A172 (cell line): ENCODE measurements at regions not wholly inside any gene's neighbourhood (a gene's known extent, or its start where the extent isn't known, plus 50 kb on each side); places are given as distances from the start of the nearest gene placed in this dataset.

Experiments used
- DNase-seq: peaks from one replicate; pipeline ENCODE4 v3.0.0-alpha.2; 2015; ENCODE audit warnings: low spot score

- no peak for DNase-seq
These were observed 333.0 kb downstream of the SEC14L1 start for GRCh38 chr17:77473615-77474226.

- DNase-seq: no peak
These were observed 333.7 kb downstream of the SEC14L1 start for GRCh38 chr17:77474292-77474988.

GRCh38 chr17:77475016-77475976 is 334.5 kb downstream of the SEC14L1 start:
- DNase-seq: peak; percentile 87

GRCh38 chr17:77476006-77476405 is 335.2 kb downstream of the SEC14L1 start:
- no peak for DNase-seq

- no peak for DNase-seq
These were observed 335.7 kb downstream of the SEC14L1 start for GRCh38 chr17:77476498-77476897.

- DNase-seq: peak; percentile 53
These were observed 336.4 kb downstream of the SEC14L1 start for GRCh38 chr17:77476931-77477805.

GRCh38 chr17:77478281-77478680 is 337.5 kb downstream of the SEC14L1 start:
- no peak for DNase-seq

GRCh38 chr17:77478899-77479298 is 338.1 kb downstream of the SEC14L1 start:
- no peak for DNase-seq

- DNase-seq: no peak
These were observed 338.8 kb downstream of the SEC14L1 start for GRCh38 chr17:77479372-77480198.

- DNase-seq: no peak
These were observed 339.4 kb downstream of the SEC14L1 start for GRCh38 chr17:77480199-77480508.

- DNase-seq: no peak
These were observed 339.9 kb downstream of the SEC14L1 start for GRCh38 chr17:77480509-77481215.

- DNase-seq: no peak
These were observed 341.0 kb downstream of the SEC14L1 start for GRCh38 chr17:77481476-77482374.

GRCh38 chr17:77482375-77483127 is 341.8 kb downstream of the SEC14L1 start:
- DNase-seq: no peak

- DNase-seq: no peak
These were observed 342.4 kb downstream of the SEC14L1 start for GRCh38 chr17:77483128-77483598.

GRCh38 chr17:77484111-77484510 is 343.3 kb downstream of the SEC14L1 start:
- DNase-seq: no peak

GRCh38 chr17:77485089-77485833 is 344.5 kb downstream of the SEC14L1 start:
- DNase-seq: no peak

- no peak for DNase-seq
These were observed 346.5 kb downstream of the SEC14L1 start for GRCh38 chr17:77487211-77487629.
